Urinary bladder (tissue), 3 donors: ENCODE measurements at regions not wholly inside any gene's neighbourhood (a gene's known extent, or its start where the extent isn't known, plus 50 kb on each side); places are given as distances from the start of the nearest gene placed in this dataset.

Source experiments
- DNase-seq: peaks from one replicate; pipeline ENCODE4 v3.0.0-alpha.2; 2015; ENCODE audit errors: extremely low spot score
- H3K27ac ChIP-seq: one replicate; pipeline ENCODE4 v1.5.1; 2013; ENCODE audit warnings: low read depth, mild to moderate bottlenecking, moderate library complexity
- H3K36me3 ChIP-seq: one replicate; pipeline ENCODE4 v1.6.1; 2013; ENCODE audit warnings: mild to moderate bottlenecking, moderate library complexity; ENCODE audit not compliant: insufficient read depth
- H3K4me1 ChIP-seq: one replicate; pipeline ENCODE4 v1.6.1; 2013; ENCODE audit warnings: mild to moderate bottlenecking, moderate library complexity; ENCODE audit not compliant: insufficient read depth
- H3K4me3 ChIP-seq: one replicate; pipeline ENCODE4 v1.5.1; 2013; ENCODE audit warnings: low read depth, low read length
- WGBS: extraction: QIAGEN DNeasy Blood & Tissue Kit; methylation state at CpG from one replicate; pipeline ENCODE4 v1.1.7; 2013; 5-methylcytosine and 5-hydroxymethylcytosine counted together
- donor health status: healthy with polysubstance abuse.
- donor health status: healthy.

DNA sequence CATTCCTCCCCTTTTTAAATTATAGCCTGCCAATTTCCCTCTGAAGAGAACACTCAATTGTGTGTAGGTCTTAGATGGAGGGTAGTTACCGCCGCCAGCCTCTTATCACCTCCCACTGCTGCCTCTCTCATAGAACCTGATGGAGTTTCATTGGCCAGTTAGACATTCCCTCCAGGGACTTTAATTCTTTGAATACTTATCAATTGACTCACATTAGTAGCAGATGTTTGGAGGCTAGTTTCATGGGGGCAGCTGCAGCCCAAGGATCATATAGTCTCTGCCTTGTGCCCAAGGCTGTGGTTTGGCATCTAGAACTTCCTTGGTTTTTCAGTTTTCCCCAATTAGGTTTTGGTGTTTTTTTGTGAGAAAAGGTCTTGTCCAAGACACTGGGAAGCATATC, 318.9 kb upstream of the HTR2A start:
- no peak overlapping the region for H3K4me3 ChIP-seq
- H3K27ac ChIP-seq, result no peak overlapping the region
- H3K4me1 ChIP-seq, result no peaks in the 10 kb centered on the region
- 78% methylated on average over 2 of the region's 2 CpGs for WGBS
- no peaks in the 10 kb centered on the region for H3K36me3 ChIP-seq
- DNase-seq, result no peak

DNA sequence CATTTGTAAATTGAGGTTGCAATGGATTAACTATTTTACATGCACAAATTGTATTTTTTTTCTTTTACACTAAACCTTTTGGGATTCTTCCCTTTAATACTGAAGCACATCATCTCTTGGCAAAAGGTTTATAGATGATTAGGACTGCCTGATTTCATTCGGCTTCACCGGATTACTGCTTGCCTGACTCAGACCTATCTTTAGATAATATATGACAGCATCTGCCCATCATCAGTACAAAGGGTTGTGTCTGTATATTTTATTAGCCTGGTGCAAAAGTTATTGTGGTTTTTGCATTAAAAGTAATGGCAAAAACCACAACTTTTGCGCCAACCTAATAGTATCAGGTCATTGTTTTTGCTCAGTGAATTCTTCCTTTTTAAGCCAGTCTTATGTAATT, 316.2 kb upstream of the HTR2A start:
- no peaks in the 10 kb centered on the region for H3K4me1 ChIP-seq
- no peaks in the 10 kb centered on the region for H3K36me3 ChIP-seq
- H3K27ac ChIP-seq, result no peak overlapping the region
- WGBS, result 65% methylated on average over 3 of the region's 3 CpGs
- no peak overlapping the region for H3K4me3 ChIP-seq
- DNase-seq, result no peak

DNA sequence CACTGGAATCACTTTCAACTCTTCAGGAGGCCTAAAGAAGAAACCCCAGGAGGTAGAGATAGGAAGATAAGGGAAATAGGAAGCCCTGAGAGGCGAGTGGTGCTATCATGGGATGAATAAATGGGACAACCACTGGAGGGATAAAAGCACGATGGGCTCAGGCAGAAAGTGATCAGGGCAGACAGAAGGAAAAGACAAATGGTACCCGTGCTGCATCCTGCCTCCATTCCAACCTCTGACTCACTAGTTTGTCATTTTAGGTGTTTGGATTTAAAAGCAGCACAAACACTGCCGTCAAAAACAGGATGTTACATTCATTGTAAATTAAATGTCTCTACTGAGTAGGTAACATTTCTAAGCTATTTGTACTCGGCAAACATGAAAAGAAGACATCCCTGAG, 314.3 kb upstream of the HTR2A start:
- H3K36me3 ChIP-seq, result no peaks in the 10 kb centered on the region
- H3K4me3 ChIP-seq, result no peak overlapping the region
- H3K4me1 ChIP-seq, result no peaks in the 10 kb centered on the region
- no peak for DNase-seq
- 46% methylated on average over 5 of the region's 5 CpGs for WGBS
- no peak overlapping the region for H3K27ac ChIP-seq

GRCh38 chr13:47206111-47206510, 309.3 kb upstream of the HTR2A start:
- H3K27ac ChIP-seq, result no peak overlapping the region
- no peaks in the 10 kb centered on the region for H3K4me1 ChIP-seq
- no peak overlapping the region for H3K4me3 ChIP-seq
- 54% methylated on average over 3 of the region's 3 CpGs for WGBS
- H3K36me3 ChIP-seq, result no peaks in the 10 kb centered on the region
- no peak for DNase-seq

DNA sequence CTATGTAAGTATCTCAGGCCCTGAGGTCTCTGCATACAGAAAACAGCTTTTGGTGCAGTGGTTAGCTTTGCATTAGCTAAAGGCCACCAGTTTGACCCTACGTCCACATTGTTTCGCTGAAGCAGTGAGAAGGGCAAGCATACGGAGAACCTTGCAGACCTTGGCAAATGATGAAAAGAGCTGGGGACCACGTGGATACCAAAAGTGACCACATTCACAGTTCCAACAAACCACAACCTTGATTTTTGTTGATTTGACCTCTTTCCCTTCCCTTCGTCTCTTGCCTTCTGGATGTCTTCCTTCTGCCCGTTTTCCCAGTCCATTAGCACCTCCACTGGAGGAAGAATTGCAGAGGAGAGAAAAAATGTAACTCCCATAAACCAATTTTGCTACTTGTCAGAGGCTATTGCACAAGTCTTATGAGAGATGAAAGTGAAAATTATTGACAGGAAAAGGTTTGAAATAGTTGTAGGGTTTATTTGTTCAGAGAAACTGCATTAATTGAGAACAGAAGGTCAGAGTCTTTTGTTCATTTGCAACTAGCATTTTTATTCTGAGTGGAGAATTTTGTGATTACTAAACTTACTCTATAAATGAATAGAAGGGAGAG, 293.9 kb upstream of the HTR2A start:
- H3K4me1 ChIP-seq, result no peaks in the 10 kb centered on the region
- no peak overlapping the region for H3K27ac ChIP-seq
- 79% methylated on average over 6 of the region's 6 CpGs for WGBS
- H3K36me3 ChIP-seq, result no peaks in the 10 kb centered on the region
- no peak for DNase-seq
- H3K4me3 ChIP-seq, result no peak overlapping the region

GRCh38 chr13:47188802-47189201, 291.9 kb upstream of the HTR2A start:
- 76% methylated on average over 3 of the region's 3 CpGs for WGBS

DNA sequence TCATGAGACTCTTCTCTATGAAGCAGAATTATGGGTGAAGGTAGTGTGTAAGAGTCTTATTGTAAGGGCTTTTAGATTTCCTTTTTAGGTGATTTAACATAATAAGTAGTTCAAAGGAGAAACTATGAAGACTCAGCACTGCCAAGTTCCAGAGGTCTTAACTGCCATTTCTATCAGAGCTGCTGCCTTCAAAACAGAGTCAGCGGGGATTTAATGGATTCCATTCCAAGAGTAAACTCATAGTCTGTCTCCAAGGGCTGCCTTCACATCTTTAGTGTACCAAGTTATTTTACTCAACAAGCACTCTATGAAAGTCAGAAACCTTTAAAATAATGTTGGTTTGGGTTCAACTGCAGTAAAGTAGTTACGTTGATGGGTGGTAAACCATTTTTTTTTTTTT, 289.6 kb upstream of the HTR2A start:
- H3K36me3 ChIP-seq, result no peaks in the 10 kb centered on the region
- 54% methylated on average over 2 of the region's 2 CpGs for WGBS
- DNase-seq, result no peak

More at GRCh38 chr13:47188802-47189201, 291.9 kb upstream of the HTR2A start:
- DNase-seq, result no peak
- no peak overlapping the region for H3K27ac ChIP-seq
- no peaks in the 10 kb centered on the region for H3K36me3 ChIP-seq
- no peak overlapping the region for H3K4me3 ChIP-seq
- no peaks in the 10 kb centered on the region for H3K4me1 ChIP-seq

DNA sequence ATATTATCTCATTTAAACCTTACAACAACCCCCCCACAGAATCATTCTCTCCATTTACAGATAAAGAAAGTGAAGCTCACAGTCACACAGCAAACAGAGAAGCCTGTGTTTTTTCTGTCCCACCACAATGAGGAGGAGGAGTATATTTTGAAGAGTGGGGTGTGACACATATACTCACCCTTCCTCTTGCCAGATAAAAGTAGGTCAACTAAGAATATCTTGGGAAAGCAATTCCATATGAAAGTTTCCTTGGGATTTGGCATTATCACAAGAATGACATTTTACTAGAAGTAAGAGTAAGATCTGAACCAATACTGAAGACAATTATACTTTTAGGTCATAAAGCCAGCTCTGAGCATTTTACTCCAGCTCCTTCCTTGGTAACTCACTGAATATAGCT, 287.5 kb upstream of the HTR2A start:
- Histone ChIP-seq H3K4me1 (no peaks in the 10 kb centered on the region), H3K27ac (no peak overlapping the region), H3K4me3 (no peak overlapping the region), H3K36me3 (no peaks in the 10 kb centered on the region)
- no peak for DNase-seq

More for the DNA sequence above, 289.6 kb upstream of the HTR2A start:
- H3K4me3 ChIP-seq, result no peak overlapping the region
- H3K27ac ChIP-seq, result no peak overlapping the region
- H3K4me1 ChIP-seq, result no peaks in the 10 kb centered on the region

- no peak for DNase-seq
- H3K4me3 ChIP-seq, result no peak overlapping the region
- H3K4me1 ChIP-seq, result no peaks in the 10 kb centered on the region
- H3K27ac ChIP-seq, result no peak overlapping the region
- no peaks in the 10 kb centered on the region for H3K36me3 ChIP-seq
- 86% methylated on average over 3 of the region's 3 CpGs for WGBS
Measured at GRCh38 chr13:47179321-47179720, 282.5 kb upstream of the HTR2A start.

DNA sequence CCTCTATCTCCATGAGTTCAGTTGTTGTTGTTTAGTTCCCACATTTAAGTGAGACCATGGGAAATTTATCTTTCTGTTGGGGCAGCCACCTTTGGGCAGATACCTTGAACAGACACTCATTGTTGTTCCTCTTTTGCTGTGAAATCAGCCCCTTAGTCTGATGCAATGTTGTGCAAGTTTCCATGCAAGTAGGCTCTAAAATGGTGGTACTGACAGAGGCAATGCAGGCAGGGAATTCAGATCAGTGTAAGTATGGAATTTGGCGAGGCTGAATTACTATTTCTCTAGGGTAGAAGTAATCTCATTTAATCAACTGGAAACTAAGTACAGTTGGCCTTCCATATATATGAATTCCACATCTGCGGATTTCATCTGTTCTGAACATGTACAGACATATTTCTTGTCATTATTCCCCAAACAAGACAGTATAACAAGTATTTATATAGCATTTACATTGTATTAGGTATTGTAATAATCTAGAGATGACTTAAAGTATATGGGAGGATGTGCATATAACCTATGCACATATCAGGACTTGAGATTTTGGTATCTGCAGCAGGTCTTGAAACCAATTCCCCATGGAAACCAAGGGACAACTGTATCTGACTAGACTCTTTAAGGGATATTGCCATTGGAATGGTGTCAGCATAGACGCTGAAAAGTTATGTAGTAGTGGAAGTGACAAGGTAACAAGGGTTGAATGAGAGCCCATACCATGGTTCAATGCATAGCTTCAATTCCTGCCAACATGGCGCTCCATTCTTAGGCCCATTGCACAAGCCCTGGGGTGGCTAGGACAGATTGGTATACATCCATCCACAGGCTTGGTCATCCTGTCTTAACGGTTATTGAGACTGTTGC, 281.5 kb upstream of the HTR2A start:
- Histone ChIP-seq H3K4me3 (no peak overlapping the region), H3K27ac (no peak overlapping the region), H3K4me1 (no peaks in the 10 kb centered on the region), H3K36me3 (no peaks in the 10 kb centered on the region)
- DNase-seq, result no peak
- 74% methylated on average over 5 of the region's 5 CpGs for WGBS

DNA sequence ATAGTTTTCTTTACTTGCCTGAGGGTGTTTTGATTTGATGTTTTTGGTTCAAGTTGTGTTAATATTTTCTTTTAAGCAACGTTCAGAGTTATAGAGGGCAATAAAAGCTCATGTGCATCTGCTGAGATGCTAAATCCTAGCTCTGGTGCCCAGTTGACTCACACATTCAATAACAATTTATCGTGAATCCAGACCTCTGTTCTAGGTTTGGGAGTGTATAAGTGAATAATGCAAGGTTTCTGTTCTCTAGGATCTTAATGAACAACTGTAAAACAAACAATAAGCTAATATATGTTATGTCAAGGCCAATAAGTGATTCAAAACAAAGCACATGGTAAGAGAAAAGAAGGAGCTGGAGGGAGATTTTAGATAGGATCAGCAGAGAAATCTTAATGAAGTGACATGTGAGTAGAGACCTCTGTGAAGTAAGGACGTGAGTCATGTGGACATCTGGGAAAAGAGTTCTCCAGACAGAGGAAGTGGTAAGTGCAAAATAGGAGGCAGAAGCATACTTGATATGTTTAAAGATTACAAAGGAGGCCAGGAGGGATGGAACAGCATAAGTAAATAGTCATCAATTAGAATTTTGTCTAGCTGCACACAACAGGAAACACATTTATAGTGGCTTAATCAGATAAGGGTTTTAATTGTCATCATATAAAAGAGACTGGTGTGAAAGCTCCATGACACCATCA, 278.5 kb upstream of the HTR2A start:
- Histone ChIP-seq H3K4me3 (no peak overlapping the region), H3K36me3 (no peaks in the 10 kb centered on the region), H3K27ac (no peak overlapping the region), H3K4me1 (no peaks in the 10 kb centered on the region)
- 44% methylated on average over 3 of the region's 3 CpGs for WGBS
- no peak for DNase-seq

- DNase-seq, result no peak
- H3K4me1 ChIP-seq, result no peaks in the 10 kb centered on the region
- H3K4me3 ChIP-seq, result no peak overlapping the region
- WGBS, result 68% methylated on average over 1 of the region's 1 CpG
- no peaks in the 10 kb centered on the region for H3K36me3 ChIP-seq
- H3K27ac ChIP-seq, result no peak overlapping the region
Measured at GRCh38 chr13:47170971-47171370, 274.1 kb upstream of the HTR2A start.

DNA sequence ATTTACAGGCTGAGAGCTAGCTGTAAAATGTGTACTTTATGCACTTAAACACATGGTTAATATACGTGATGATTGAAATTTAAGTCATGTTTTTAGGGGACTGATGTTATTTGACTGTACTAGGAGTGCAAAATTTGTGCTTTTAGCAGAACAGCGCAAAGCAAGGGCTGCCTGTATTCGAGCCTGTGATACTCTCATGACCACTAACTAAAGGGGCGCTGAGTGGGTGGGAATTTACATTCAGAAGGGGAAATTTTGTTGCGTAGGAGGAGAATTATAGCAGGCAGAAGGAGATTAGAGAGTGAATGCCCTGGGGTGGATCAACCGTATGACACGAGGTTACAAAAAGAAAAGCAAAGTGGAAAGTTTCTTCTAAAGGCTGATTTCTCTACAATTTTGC, 271.8 kb upstream of the HTR2A start:
- no peak for DNase-seq
- H3K36me3 ChIP-seq, result no peaks in the 10 kb centered on the region
- WGBS, result 69% methylated on average over 7 of the region's 7 CpGs
- H3K4me1 ChIP-seq, result no peaks in the 10 kb centered on the region
- no peak overlapping the region for H3K27ac ChIP-seq
- H3K4me3 ChIP-seq, result no peak overlapping the region

- H3K36me3 ChIP-seq, result no peaks in the 10 kb centered on the region
- 56% methylated on average over 6 of the region's 6 CpGs for WGBS
Measured at GRCh38 chr13:47168066-47168465, 271.2 kb upstream of the HTR2A start.

More at GRCh38 chr13:47168066-47168465, 271.2 kb upstream of the HTR2A start:
- DNase-seq, result no peak
- Histone ChIP-seq H3K4me1 (no peaks in the 10 kb centered on the region), H3K4me3 (no peak overlapping the region), H3K27ac (no peak overlapping the region)
